K562 (cell line): ENCODE measurements at regions not wholly inside any gene's neighbourhood (a gene's known extent, or its start where the extent isn't known, plus 50 kb on each side); places are given as distances from the start of the nearest gene placed in this dataset.
A peak's percentile ranks its signal among the peaks of the same experiment; 100 is the strongest.

Experiments
- ATAC-seq: fragments of 200-7000 bp; cut with Tn5 transposase; 3 replicates; pipeline ENCODE4 v1.9.1; 2020; ENCODE audit warnings: moderate library complexity
- BruUV-seq: library from RNA; stranded (reverse); fragments of 400-500 nt; replicated peaks from 2 replicates; lab custom pipeline; 2021; lab: Mats Ljungman, UMichigan
- CTCF ChIA-PET: fragments of 300-600 bp; formaldehyde crosslinking; extraction: SDS; loops from one replicate; lab custom pipeline; 2021; ENCODE audit warnings: low intra/inter-chr PET ratio; lab: Yijun Ruan, JAX
- POLR2A ChIA-PET: fragments of 300-600, 350-650 bp; sonication (Branson Sonifier 250); formaldehyde crosslinking; extraction: SDS; loops from one replicate; lab custom pipeline; 2021; ENCODE audit warnings: antibody characterized with exemption, inconsistent platforms; lab: Yijun Ruan, JAX
- DNase-seq, 4 experiments: peaks; one replicate each; pipeline versions ENCODE4 v3.0.0 to v3.0.0-alpha.2; 2011 to 2018; ENCODE audit warnings: low spot score in 3 of 4, mixed read lengths in 3 of 4; ENCODE audit errors: extremely low read depth in 1 of 4
- FAIRE-seq: peaks from 2 replicates; lab custom pipeline; 2011; peaks lifted over from hg19 to GRCh38; lab: Jason Lieb, UNC
- H2AFZ ChIP-seq: 2 replicates; pipeline ENCODE4 v1.6.0; 2011; ENCODE audit warnings: low read depth, low read length, control low read depth, inconsistent platforms
- H3K27ac ChIP-seq: fragments of 200-600 bp; 3 replicates; pipeline ENCODE4 v1.8.0; 2011; ENCODE audit warnings: low read depth, mild to moderate bottlenecking, control low read depth, inconsistent platforms, low read length, moderate library complexity, mixed read lengths; ENCODE audit errors: extremely low read depth
- H3K27me3 ChIP-seq, 2 experiments: fragments of 300-600 bp in 1 of 2; 2 replicates in 1 of 2; 3 replicates in 1 of 2; pipeline versions ENCODE4 v1.6.0 to v1.8.0; 2011; ENCODE audit warnings: inconsistent platforms in 2 of 2, low read length in 2 of 2, mild to moderate bottlenecking in 1 of 2, mixed read lengths in 1 of 2, moderate library complexity in 1 of 2; ENCODE audit not compliant: control insufficient read depth in 2 of 2, insufficient read depth in 2 of 2
- H3K36me3 ChIP-seq: fragments of 300-600 bp; 3 replicates; pipeline ENCODE4 v1.8.0; 2011; ENCODE audit warnings: mild to moderate bottlenecking, low read length, inconsistent platforms; ENCODE audit not compliant: control insufficient read depth, insufficient read depth
- H3K4me1 ChIP-seq, 2 experiments: fragments of 200-600 bp in 1 of 2; replicated peaks in 1 of 2; 2 replicates in 1 of 2; 3 replicates in 1 of 2; pipeline versions ENCODE4 v1.5.1 to v1.8.0; 2011; ENCODE audit warnings: inconsistent platforms in 2 of 2, low read length in 2 of 2, mild to moderate bottlenecking in 1 of 2, mixed read lengths in 1 of 2, moderate library complexity in 1 of 2; ENCODE audit not compliant: control insufficient read depth in 2 of 2, insufficient read depth in 2 of 2
- H3K4me2 ChIP-seq: 2 replicates; pipeline ENCODE4 v1.6.1; 2011; ENCODE audit warnings: low read length, control low read depth, inconsistent platforms, mixed read lengths; ENCODE audit not compliant: insufficient read depth
- H3K4me3 ChIP-seq: fragments of 200-600 bp; sonication (generic), shearing (Covaris generic); 2 replicates; pipeline ENCODE4 v1.5.1; 2016; ENCODE audit warnings: control low read depth, inconsistent platforms
- H3K79me2 ChIP-seq: fragments of 200-600 bp; 3 replicates; pipeline ENCODE4 v1.8.0; 2011; ENCODE audit warnings: low read length, inconsistent platforms; ENCODE audit not compliant: control insufficient read depth, insufficient read depth
- H3K9ac ChIP-seq, 2 experiments: 2 replicates each; pipeline versions ENCODE4 v1.6.0 to v1.6.1; 2011; ENCODE audit warnings: low read depth in 2 of 2, low read length in 2 of 2, control low read depth in 1 of 2, inconsistent platforms in 1 of 2, mild to moderate bottlenecking in 1 of 2, mixed read lengths in 1 of 2; ENCODE audit not compliant: insufficient read depth in 1 of 2
- H3K9me1 ChIP-seq: one replicate; pipeline ENCODE4 v1.6.0; 2011; ENCODE audit warnings: inconsistent platforms, mild to moderate bottlenecking, low read length, moderate library complexity; ENCODE audit not compliant: control insufficient read depth, insufficient read depth
- H3K9me3 ChIP-seq: replicated peaks from 2 replicates; pipeline ENCODE4 v1.5.1; 2011; ENCODE audit warnings: low read depth, low read length, inconsistent platforms; ENCODE audit not compliant: control insufficient read depth, insufficient read depth
- H4K20me1 ChIP-seq: replicated peaks from 2 replicates; pipeline ENCODE4 v1.6.1; 2011; ENCODE audit warnings: low read length, inconsistent platforms, mixed read lengths; ENCODE audit not compliant: control insufficient read depth, insufficient read depth
- ARNT ChIP-seq, 2 experiments: fragments of 450-650 bp; IDR thresholded peaks; 2 replicates each; pipeline ENCODE4 v1.6.1; 2016; ENCODE audit warnings: mild to moderate bottlenecking in 1 of 2
- CEBPG ChIP-seq, 3 experiments: fragments of 200-800 bp in 1 of 3; sonication (Bioruptor generic) in 1 of 3; sonication (generic) in 1 of 3; formaldehyde crosslinking in 1 of 3; IDR thresholded peaks in 2 of 3; conservative IDR thresholded peaks in 1 of 3; 2 replicates each; pipeline versions ENCODE4 v1.6.1 to v1.8.0; 2016 to 2022; ENCODE audit warnings: missing compliant biosample characterization in 2 of 3, missing genetic modification characterization in 2 of 3, mild to moderate bottlenecking in 1 of 3, missing genetic modification reagents in 1 of 3
- ETV5 ChIP-seq: sonication (generic); formaldehyde crosslinking; IDR thresholded peaks from 2 replicates; pipeline ENCODE4 v1.4.0; 2020; ENCODE audit warnings: low read depth, mild to moderate bottlenecking, missing genetic modification reagents
- FOXM1 ChIP-seq, 2 experiments: fragments of 450-650 bp in 1 of 2; sonication (generic) in 1 of 2; formaldehyde crosslinking in 1 of 2; IDR thresholded peaks; 2 replicates each; pipeline versions ENCODE4 v1.6.1 to v1.9.0; 2017 to 2022; ENCODE audit warnings: low read depth in 2 of 2, mild to moderate bottlenecking in 2 of 2, missing genetic modification reagents in 1 of 2, moderate library complexity in 1 of 2
- GATAD2B ChIP-seq: fragments of 450-650 bp; IDR thresholded peaks from 2 replicates; pipeline ENCODE4 v1.6.1; 2017; ENCODE audit warnings: mild to moderate bottlenecking, borderline replicate concordance
- MTA1 ChIP-seq: fragments of 450-650 bp; IDR thresholded peaks from 2 replicates; pipeline ENCODE4 v1.6.1; 2017; ENCODE audit warnings: borderline replicate concordance
- NR2C2 ChIP-seq, 2 experiments: fragments of 200-800 bp in 1 of 2; sonication (Bioruptor generic) in 1 of 2; sonication (generic) in 1 of 2; formaldehyde crosslinking in 1 of 2; IDR thresholded peaks; 2 replicates each; pipeline versions ENCODE4 v1.6.1 to v1.8.0; 2016 to 2022; ENCODE audit warnings: mild to moderate bottlenecking in 1 of 2, missing compliant biosample characterization in 1 of 2, missing genetic modification characterization in 1 of 2, missing genetic modification reagents in 1 of 2
- PHB2 ChIP-seq: fragments of 450-650 bp; IDR thresholded peaks from 2 replicates; pipeline ENCODE4 v1.6.1; 2017; ENCODE audit warnings: low read depth
- PHF20 ChIP-seq: fragments of 450-650 bp; IDR thresholded peaks from 2 replicates; pipeline ENCODE4 v1.6.1; 2018; ENCODE audit not compliant: partially characterized antibody
- RAD21 ChIP-seq, 2 experiments: fragments of 250-450 bp in 1 of 2; fragments of 450-650 bp in 1 of 2; sonication (Bioruptor Pico) in 1 of 2; formaldehyde crosslinking in 1 of 2; IDR thresholded peaks in 1 of 2; conservative IDR thresholded peaks in 1 of 2; 2 replicates each; pipeline versions ENCODE4 v1.4.0 to v1.8.0; 2020 to 2022; ENCODE audit warnings: mild to moderate bottlenecking in 2 of 2, moderate library complexity in 1 of 2
- RBM25 ChIP-seq: fragments of 200-400 bp; formaldehyde crosslinking; IDR thresholded peaks from 2 replicates; pipeline ENCODE4 v1.6.1; 2018; ENCODE audit warnings: low read length, low read depth, moderate library complexity; ENCODE audit not compliant: severe bottlenecking
- ZNF174 ChIP-seq: fragments of 250-450 bp; sonication (Bioruptor Pico); IDR thresholded peaks from 2 replicates; pipeline ENCODE4 v1.4.0; 2020; ENCODE audit warnings: mild to moderate bottlenecking
- ZNF274 ChIP-seq: IDR thresholded peaks from 2 replicates; pipeline ENCODE4 v1.6.1; 2011; ENCODE audit warnings: low read depth, mild to moderate bottlenecking, low read length, moderate library complexity, borderline replicate concordance
- ZNF384 ChIP-seq: IDR thresholded peaks from 2 replicates; pipeline ENCODE4 v1.6.1; 2012; ENCODE audit warnings: low read depth, low read length, improper control_type of control experiment
- ZNF444 ChIP-seq: fragments of 250-450 bp; sonication (Bioruptor Pico); IDR thresholded peaks from 2 replicates; pipeline ENCODE4 v1.4.0; 2020; ENCODE audit warnings: mild to moderate bottlenecking, moderate library complexity
- WGBS: fragments of 100-300 bp; shearing (Covaris generic); methylation state at CpG from one replicate; pipeline ENCODE4 v1.1.6; 2016; ENCODE audit warnings: low coverage, mixed read lengths; ENCODE audit not compliant: insufficient coverage; ENCODE audit errors: missing lambda C conversion rate; 5-methylcytosine and 5-hydroxymethylcytosine counted together
- in situ Hi-C: fragments of 300-500 bp; cut with MboI; formaldehyde crosslinking; loops from 4 replicates; pipeline ENCODE4 v1.15.0; 2018; ENCODE audit warnings: inconsistent platforms, mixed read lengths
- intact Hi-C: fragments of 100-400 bp; cut with micrococcal nuclease; formaldehyde crosslinking; loops from 2 replicates; pipeline ENCODE4 v1.14.2; 2022
- TF ChIP-seq, protein P1 (sequence below), 3 experiments: fragments of 200-800 bp in 1 of 3; fragments of 250-450 bp in 1 of 3; fragments of 450-650 bp in 1 of 3; sonication (Bioruptor Pico) in 1 of 3; sonication (Bioruptor generic) in 1 of 3; formaldehyde crosslinking in 1 of 3; IDR thresholded peaks; 2 replicates each; pipeline versions ENCODE4 v1.6.1 to v1.8.0; 2016 to 2022; ENCODE audit warnings: mild to moderate bottlenecking in 2 of 3, missing genetic modification characterization in 2 of 3, missing compliant biosample characterization in 1 of 3, moderate library complexity in 1 of 3
- TF ChIP-seq, protein P2 (sequence below): fragments of 450-650 bp; formaldehyde crosslinking; IDR thresholded peaks from 2 replicates; pipeline ENCODE4 v1.4.0; 2022; ENCODE audit warnings: mild to moderate bottlenecking, moderate library complexity

DNA sequence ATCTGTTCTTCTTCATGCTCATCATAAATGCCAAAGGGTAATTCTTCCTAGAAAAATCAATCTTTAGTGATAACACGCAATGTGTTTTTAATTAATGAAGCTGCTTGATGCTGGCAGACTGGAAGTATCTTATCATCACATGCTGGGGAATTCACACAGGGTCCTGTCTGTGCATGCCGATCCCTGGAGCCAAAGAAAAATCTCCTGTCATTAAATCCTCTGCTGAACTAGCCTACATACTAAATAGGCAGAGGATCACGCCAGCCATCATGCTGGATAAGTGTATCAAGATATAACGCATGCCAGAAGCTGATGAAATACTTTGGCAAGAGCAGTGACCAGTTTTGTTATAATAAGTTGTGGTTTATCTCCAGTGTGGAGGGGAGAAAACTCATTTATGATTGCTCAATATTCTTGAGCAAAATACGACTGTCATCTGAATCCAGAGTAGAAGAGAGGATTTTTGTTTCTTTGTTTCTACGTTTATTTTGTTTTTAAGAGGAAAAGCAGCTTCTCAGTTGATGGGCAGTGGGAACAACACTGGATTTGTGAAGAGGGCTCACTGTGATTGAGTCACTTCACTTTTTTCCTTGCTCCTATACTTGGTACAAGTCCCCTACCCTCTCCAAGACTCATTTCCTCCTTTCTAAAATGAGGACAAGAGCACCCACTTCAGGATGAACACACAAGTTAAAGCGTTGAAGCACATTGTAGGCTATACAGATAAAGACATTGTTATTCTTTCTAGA is 649.1 kb downstream of the TNS3 start:
- POLR2A ChIA-PET, result no interaction called here
- no peaks in the 10 kb centered on the region for H3K27me3 ChIP-seq
- BruUV-seq, result no TSS peak
- TF ChIP-seq ETV5 (no peak), RBM25 (no peak), ZNF384 (no peak), MTA1 (no peak), CEBPG (CRISPR knock-in tag; IDR thresholded peaks at IDR 0.05) (no peak), CEBPG (tag; conservative IDR thresholded peaks at IDR 0.05 in 1 of 2, IDR thresholded peaks at IDR 0.05 in 1 of 2) (peak; percentile 90 to 95), FOXM1 (IDR thresholded peaks at IDR 0.05; ENCODE audit: low read depth) (no peak), FOXM1 (CRISPR knock-in tag; IDR thresholded peaks at IDR 0.05; ENCODE audit: low read depth) (no peak), ZNF444 (no peak), PHB2 (no peak), GATAD2B (no peak), RAD21 (CRISPR knock-in tag; conservative IDR thresholded peaks at IDR 0.05 in 1 of 2, IDR thresholded peaks at IDR 0.05 in 1 of 2) (peak in 1 of 2 experiments; percentile 39; a peak in 1 of 4 replicates), NR2C2 (CRISPR knock-in tag; IDR thresholded peaks at IDR 0.05) (no peak), NR2C2 (tag; IDR thresholded peaks at IDR 0.05) (peak; percentile 19; the same call in 1 of the 2 replicates), ARNT (IDR thresholded peaks at IDR 0.05) (no peak), ZNF174 (CRISPR knock-in tag) (no peak), PHF20 (no peak), ZNF274 (no peak)
- TF ChIP-seq, protein P1, sequence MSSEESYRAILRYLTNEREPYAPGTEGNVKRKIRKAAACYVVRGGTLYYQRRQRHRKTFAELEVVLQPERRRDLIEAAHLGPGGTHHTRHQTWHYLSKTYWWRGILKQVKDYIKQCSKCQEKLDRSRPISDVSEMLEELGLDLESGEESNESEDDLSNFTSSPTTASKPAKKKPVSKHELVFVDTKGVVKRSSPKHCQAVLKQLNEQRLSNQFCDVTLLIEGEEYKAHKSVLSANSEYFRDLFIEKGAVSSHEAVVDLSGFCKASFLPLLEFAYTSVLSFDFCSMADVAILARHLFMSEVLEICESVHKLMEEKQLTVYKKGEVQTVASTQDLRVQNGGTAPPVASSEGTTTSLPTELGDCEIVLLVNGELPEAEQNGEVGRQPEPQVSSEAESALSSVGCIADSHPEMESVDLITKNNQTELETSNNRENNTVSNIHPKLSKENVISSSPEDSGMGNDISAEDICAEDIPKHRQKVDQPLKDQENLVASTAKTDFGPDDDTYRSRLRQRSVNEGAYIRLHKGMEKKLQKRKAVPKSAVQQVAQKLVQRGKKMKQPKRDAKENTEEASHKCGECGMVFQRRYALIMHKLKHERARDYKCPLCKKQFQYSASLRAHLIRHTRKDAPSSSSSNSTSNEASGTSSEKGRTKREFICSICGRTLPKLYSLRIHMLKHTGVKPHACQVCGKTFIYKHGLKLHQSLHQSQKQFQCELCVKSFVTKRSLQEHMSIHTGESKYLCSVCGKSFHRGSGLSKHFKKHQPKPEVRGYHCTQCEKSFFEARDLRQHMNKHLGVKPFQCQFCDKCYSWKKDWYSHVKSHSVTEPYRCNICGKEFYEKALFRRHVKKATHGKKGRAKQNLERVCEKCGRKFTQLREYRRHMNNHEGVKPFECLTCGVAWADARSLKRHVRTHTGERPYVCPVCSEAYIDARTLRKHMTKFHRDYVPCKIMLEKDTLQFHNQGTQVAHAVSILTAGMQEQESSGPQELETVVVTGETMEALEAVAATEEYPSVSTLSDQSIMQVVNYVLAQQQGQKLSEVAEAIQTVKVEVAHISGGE (CRISPR knock-in tag; IDR thresholded peaks at IDR 0.05), result no peak
- TF ChIP-seq, protein P2, sequence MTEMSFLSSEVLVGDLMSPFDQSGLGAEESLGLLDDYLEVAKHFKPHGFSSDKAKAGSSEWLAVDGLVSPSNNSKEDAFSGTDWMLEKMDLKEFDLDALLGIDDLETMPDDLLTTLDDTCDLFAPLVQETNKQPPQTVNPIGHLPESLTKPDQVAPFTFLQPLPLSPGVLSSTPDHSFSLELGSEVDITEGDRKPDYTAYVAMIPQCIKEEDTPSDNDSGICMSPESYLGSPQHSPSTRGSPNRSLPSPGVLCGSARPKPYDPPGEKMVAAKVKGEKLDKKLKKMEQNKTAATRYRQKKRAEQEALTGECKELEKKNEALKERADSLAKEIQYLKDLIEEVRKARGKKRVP, result peak; percentile 89

More for the DNA sequence above, 649.1 kb downstream of the TNS3 start:
- Histone ChIP-seq H3K9me3 (no peaks in the 10 kb centered on the region), H3K36me3 (no peaks in the 10 kb centered on the region), H3K4me3 (no peak overlapping the region), H3K9me1 (no peaks in the 10 kb centered on the region), H3K79me2 (no peaks in the 10 kb centered on the region), H3K4me1 (no peaks in the 10 kb centered on the region), H3K27ac (no peak overlapping the region), H3K4me2 (no peak overlapping the region), H2AFZ (no peak overlapping the region), H4K20me1 (no peaks in the 10 kb centered on the region), H3K9ac (no peak overlapping the region)
- in situ Hi-C loops (no loop called here), intact Hi-C loops (no loop called here)
- no peak for ATAC-seq
- DNase-seq, result no peak
- under 1% methylated on average over 7 of the region's 7 CpGs for WGBS
- CTCF ChIA-PET, result no interaction called here
- no peak for FAIRE-seq
